Suprapubic skin (tissue), 4 donors: ENCODE measurements at regions not wholly inside any gene's neighbourhood (a gene's known extent, or its start where the extent isn't known, plus 50 kb on each side); places are given as distances from the start of the nearest gene placed in this dataset.
"Not testable (repeated sequence)": the region's sequence is repeated elsewhere in the genome, so short reads cannot be mapped to it uniquely, and the experiment has no call there.

Experiments used
- DNase-seq, 2 donors: peaks; one replicate each; pipeline ENCODE4 v3.0.0-alpha.2; 2019; ENCODE audit warnings: low spot score in 2 of 2
- H3K27ac ChIP-seq: fragments of 200-600 bp; sonication (generic); one replicate; pipeline ENCODE4 v1.5.1; 2019
- H3K27me3 ChIP-seq: fragments of 200-600 bp; sonication (generic); one replicate; pipeline ENCODE4 v1.5.1; 2019
- H3K36me3 ChIP-seq: fragments of 200-600 bp; sonication (generic); one replicate; pipeline ENCODE4 v1.5.1; 2019
- H3K4me1 ChIP-seq: fragments of 200-600 bp; sonication (generic); one replicate; pipeline ENCODE4 v1.5.1; 2019
- H3K4me3 ChIP-seq: fragments of 200-600 bp; sonication (generic); one replicate; pipeline ENCODE4 v1.5.1; 2019; ENCODE audit warnings: mild to moderate bottlenecking
- H3K9me3 ChIP-seq: fragments of 200-600 bp; sonication (generic); one replicate; pipeline ENCODE4 v1.5.1; 2019
- EP300 ChIP-seq: sonication (generic); formaldehyde crosslinking; IDR thresholded peaks from one replicate; pipeline ENCODE4 v1.6.1; 2017; ENCODE audit warnings: antibody characterized with exemption
- POLR2A ChIP-seq, 2 donors: fragments of 450-650 bp; IDR thresholded peaks; one replicate each; pipeline ENCODE4 v1.6.1; 2017; ENCODE audit warnings: antibody characterized with exemption in 2 of 2, mild to moderate bottlenecking in 2 of 2, moderate library complexity in 2 of 2
- POLR2AphosphoS5 ChIP-seq, 3 donors: sonication (generic); formaldehyde crosslinking; IDR thresholded peaks; one replicate each; pipeline ENCODE4 v1.6.1; 2017; ENCODE audit warnings: antibody characterized with exemption in 3 of 3
- WGBS: methylation state at CpG from one replicate; pipeline ENCODE4 v1.1.5; 2018; 5-methylcytosine and 5-hydroxymethylcytosine counted together
- TF ChIP-seq, protein P1 (sequence below), 2 donors: fragments of 200-600 bp in 1 of 2; fragments of 450-650 bp in 1 of 2; sonication (generic) in 1 of 2; IDR thresholded peaks; one replicate each; pipeline ENCODE4 v1.5.1; 2016 to 2019; ENCODE audit warnings: antibody characterized with exemption in 2 of 2, mild to moderate bottlenecking in 1 of 2, moderate library complexity in 1 of 2

DNA sequence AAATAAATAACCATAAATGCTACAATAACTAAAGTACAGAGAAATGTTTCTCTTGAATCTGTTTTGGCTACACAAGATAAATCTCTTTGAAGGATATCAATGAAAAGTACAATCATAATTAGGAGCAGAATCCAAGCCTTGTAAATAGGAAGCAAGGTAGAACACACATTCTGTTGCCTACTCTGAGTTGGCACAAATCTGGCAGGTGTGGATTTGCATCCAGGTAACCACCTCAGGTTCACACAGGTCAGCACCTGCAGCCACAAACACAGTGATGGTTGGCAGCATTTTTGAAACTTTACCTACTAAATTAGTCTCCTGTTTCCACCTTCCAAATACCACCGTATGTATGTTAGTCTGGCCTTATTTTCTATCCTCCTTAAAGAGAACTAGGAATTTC is 105.3 kb upstream of the PIK3R1 start:
- H3K9me3 ChIP-seq = no peaks in the 10 kb centered on the region
- TF ChIP-seq EP300 = no peak
- TF ChIP-seq, protein P1, sequence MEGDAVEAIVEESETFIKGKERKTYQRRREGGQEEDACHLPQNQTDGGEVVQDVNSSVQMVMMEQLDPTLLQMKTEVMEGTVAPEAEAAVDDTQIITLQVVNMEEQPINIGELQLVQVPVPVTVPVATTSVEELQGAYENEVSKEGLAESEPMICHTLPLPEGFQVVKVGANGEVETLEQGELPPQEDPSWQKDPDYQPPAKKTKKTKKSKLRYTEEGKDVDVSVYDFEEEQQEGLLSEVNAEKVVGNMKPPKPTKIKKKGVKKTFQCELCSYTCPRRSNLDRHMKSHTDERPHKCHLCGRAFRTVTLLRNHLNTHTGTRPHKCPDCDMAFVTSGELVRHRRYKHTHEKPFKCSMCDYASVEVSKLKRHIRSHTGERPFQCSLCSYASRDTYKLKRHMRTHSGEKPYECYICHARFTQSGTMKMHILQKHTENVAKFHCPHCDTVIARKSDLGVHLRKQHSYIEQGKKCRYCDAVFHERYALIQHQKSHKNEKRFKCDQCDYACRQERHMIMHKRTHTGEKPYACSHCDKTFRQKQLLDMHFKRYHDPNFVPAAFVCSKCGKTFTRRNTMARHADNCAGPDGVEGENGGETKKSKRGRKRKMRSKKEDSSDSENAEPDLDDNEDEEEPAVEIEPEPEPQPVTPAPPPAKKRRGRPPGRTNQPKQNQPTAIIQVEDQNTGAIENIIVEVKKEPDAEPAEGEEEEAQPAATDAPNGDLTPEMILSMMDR (IDR thresholded peaks at IDR 0.05) = no peak
- TF ChIP-seq POLR2AphosphoS5 (IDR thresholded peaks at IDR 0.05) = no peak
- TF ChIP-seq POLR2A (IDR thresholded peaks at IDR 0.05) = no peak
- WGBS = 50% methylated on average over 1 of the region's 1 CpG
- no peak for DNase-seq
- no peaks in the 10 kb centered on the region for H3K27me3 ChIP-seq
- H3K36me3 ChIP-seq = no peaks in the 10 kb centered on the region
- H3K4me1 ChIP-seq = no peaks in the 10 kb centered on the region
- H3K4me3 ChIP-seq = no peak overlapping the region
- no peak overlapping the region for H3K27ac ChIP-seq

DNA sequence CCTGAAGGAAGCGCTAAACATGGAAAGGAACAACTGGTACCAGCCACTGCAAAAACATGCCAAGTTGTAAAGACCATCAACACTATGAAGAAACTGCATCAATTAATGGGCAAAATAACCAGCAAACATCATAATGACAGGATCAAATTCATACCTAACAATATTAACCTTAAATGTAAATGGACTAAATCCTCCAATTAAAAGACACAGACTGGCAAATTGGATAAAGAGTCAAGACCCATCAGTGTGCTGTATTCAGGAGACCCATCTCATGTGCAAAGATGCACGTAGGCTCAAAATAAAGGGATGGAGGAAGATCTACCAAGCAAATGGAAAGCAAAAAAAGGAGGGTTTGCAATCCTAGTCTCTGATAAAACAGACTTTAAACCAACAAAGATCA is 111.3 kb upstream of the PIK3R1 start:
- WGBS = 92% methylated on average over 2 of the region's 2 CpGs
- H3K4me1 ChIP-seq, H3K27ac ChIP-seq, H3K4me3 ChIP-seq, H3K36me3 ChIP-seq, H3K27me3 ChIP-seq, DNase-seq, H3K9me3 ChIP-seq: not testable (repeated sequence)

DNA sequence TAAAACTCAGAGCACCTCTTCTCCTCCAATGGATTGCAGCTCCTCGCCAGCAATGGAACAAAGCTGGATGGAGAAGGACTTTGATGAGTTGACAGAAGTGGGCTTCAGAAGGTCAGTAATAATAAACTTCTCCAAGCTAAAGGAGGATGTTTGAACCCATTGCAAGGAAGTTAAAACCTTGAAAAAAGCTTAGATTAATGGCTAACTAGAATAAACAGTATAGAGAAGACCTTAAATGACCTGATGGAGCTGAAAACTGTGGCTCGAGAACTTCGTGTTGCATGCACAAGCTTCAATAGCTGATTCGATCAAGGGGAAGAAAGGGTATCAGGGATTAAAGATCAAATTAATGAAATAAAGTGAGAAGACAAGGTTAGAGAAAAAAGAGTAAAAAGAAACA is 112.3 kb upstream of the PIK3R1 start:
- WGBS = 95% methylated on average over 4 of the region's 4 CpGs
- not testable (repeated sequence) for H3K4me3 ChIP-seq, H3K4me1 ChIP-seq, DNase-seq, H3K36me3 ChIP-seq, H3K9me3 ChIP-seq, H3K27me3 ChIP-seq, H3K27ac ChIP-seq

DNA sequence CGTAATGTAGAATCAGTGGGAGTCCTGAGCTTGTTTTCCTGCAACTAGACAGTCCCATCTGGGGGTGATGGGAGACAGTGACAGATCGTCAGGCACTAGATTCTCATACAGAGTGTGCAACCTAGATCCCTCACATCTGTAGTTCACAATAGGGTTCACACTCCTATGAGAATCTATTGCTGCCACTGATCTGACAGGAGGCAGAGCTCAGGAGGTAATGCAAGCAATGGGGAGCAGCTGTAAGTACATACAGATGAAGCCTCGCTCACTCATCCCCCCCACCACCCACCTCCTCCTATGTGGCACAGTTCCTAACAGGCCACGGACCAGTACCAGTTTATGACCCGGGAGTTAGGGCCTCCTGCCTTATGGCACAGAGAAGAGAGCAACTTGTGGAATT is 116.2 kb upstream of the PIK3R1 start:
- H3K4me1 ChIP-seq = no peaks in the 10 kb centered on the region
- DNase-seq = no peak

DNA sequence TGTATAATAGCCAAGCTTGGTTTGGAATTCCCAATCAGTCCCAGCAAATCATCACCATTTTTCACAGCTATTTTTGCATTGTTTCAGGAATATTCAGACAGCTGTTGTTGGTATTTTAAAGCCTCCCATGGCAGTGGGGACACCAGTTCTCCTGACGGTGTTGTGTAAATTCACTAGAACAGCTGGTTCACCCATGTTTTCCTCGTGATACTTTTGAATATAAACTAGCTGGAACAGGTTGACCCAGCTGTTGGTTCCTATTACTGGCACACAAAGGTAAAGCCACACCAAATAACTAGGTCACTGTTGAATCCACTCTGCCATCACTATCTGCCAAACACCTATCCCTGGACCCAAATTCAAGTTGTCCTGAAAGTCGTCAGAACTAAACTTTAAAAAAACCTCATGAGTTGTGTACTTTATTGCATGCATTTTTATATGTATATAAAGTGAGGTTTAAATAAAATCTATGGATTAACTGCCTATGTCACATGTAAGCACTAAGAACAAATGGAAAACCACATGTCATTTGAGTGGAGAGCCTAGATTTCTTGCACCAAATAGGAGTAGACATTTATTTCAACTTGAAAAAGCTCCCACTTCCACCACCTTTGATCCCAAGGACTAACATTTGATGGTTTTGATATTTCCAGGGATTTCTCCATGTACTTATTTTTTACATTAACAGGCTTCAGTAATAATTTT is 121.9 kb upstream of the PIK3R1 start:
- TF ChIP-seq POLR2AphosphoS5 (IDR thresholded peaks at IDR 0.05) (no peak), POLR2A (IDR thresholded peaks at IDR 0.05) (no peak), EP300 (no peak)
- TF ChIP-seq, protein P1 (IDR thresholded peaks at IDR 0.05) = no peak
- no peaks in the 10 kb centered on the region for H3K4me1 ChIP-seq
- no peak overlapping the region for H3K27ac ChIP-seq
- H3K4me3 ChIP-seq = no peak overlapping the region
- no peak for DNase-seq
- H3K9me3 ChIP-seq = no peaks in the 10 kb centered on the region
- 59% methylated on average over 3 of the region's 3 CpGs for WGBS
- H3K36me3 ChIP-seq = no peaks in the 10 kb centered on the region
- no peaks in the 10 kb centered on the region for H3K27me3 ChIP-seq

More for the DNA sequence above, 116.2 kb upstream of the PIK3R1 start:
- Histone ChIP-seq H3K4me3 (no peak overlapping the region), H3K27me3 (no peaks in the 10 kb centered on the region), H3K36me3 (no peaks in the 10 kb centered on the region), H3K9me3 (no peaks in the 10 kb centered on the region), H3K27ac (no peak overlapping the region)
- TF ChIP-seq, protein P1 (IDR thresholded peaks at IDR 0.05) = no peak
- TF ChIP-seq POLR2AphosphoS5 (IDR thresholded peaks at IDR 0.05) (no peak), EP300 (no peak), POLR2A (IDR thresholded peaks at IDR 0.05) (no peak)
- 92% methylated on average over 5 of the region's 5 CpGs for WGBS

DNA sequence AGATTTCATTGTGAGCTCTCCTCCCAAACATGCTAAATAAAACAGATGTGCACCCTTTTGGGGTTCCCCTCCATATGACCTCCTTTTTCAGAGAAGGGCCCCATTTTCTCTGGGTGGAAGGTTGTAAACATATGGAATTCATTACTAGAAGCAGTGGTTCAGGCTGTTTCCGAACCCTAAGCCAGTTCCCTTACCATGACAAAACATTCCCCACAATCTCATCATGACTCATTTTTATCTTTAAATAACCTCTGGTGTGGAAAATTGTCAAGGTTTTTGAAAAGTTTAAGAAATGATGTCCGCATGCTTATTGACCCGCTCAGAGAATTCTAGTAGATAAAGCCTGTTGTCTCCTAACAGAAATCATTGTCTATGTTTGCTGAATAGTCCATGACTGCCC is 127.3 kb upstream of the PIK3R1 start:
- H3K27ac ChIP-seq = no peak overlapping the region
- H3K27me3 ChIP-seq = no peaks in the 10 kb centered on the region
- no peak overlapping the region for H3K4me3 ChIP-seq
- no peak for DNase-seq
- WGBS = 70% methylated on average over 3 of the region's 3 CpGs
- peaks cover 9% of the 10 kb centered on the region for H3K4me1 ChIP-seq
- no peaks in the 10 kb centered on the region for H3K36me3 ChIP-seq
- TF ChIP-seq, protein P1 (IDR thresholded peaks at IDR 0.05) = no peak
- TF ChIP-seq POLR2A (IDR thresholded peaks at IDR 0.05) = no peak
- no peak for TF ChIP-seq POLR2AphosphoS5 (IDR thresholded peaks at IDR 0.05)
- TF ChIP-seq EP300 = no peak
- H3K9me3 ChIP-seq = no peaks in the 10 kb centered on the region
